ENCODE measurements at regions not wholly inside any gene's neighbourhood (a gene's known extent, or its start where the extent isn't known, plus 50 kb on each side); places are given as distances from the start of the nearest gene placed in this dataset.

DNA sequence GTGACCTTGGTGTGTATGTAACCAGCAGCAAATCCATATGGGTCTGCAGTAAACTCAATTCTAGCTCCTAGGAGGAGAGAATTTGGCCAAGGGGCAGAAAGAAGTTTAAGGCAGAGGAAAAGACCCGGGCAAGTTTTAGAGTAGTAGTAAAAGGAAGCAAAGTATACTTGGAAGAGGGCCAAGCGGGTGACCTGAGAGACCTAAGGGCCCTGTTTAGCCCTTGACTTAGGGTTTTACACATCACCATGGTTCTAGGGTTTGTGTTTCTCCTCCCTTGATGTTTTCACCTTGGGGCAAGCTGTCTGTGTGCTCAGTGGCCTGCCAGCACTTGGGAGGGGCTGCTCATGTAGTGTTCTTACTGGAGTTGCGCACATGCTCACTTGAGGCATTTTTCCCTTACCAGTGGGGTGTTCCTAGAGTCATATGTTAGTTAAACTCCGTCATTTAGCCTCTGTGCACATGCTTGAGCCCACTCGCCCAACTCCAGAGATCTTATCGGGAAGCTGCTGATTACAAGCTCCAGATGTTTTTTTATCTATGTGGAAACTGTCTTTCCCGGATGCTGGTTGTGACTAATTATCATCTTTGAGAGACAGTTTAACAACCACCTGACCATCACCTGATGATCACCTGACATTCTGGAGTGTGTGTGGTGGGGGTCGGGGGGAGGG is 137.6 kb upstream of the PRSS1 start:
- Histone ChIP-seq H4K20me1 (ENCODE audit: control insufficient read depth, extremely low read depth, insufficient read depth, low read length) (no peaks in the 10 kb centered on the region), H3K36me3 (ENCODE audit: control insufficient read depth, insufficient read depth, low read length) (no peaks in the 10 kb centered on the region), H2AFZ (ENCODE audit: low read length) (no peak overlapping the region), H3K27me3 (ENCODE audit: control insufficient read depth, insufficient read depth, low read length) (no peaks in the 10 kb centered on the region), H3K79me2 (ENCODE audit: control insufficient read depth, insufficient read depth, low read length) (no peaks in the 10 kb centered on the region), H3K4me2 (ENCODE audit: extremely low read depth, insufficient read depth, low read length) (no peak overlapping the region), H3K27ac (ENCODE audit: insufficient read depth, low read length) (no peak overlapping the region), H3K4me3 (replicated peaks in 1 of 4; ENCODE audit: control extremely low read depth in 1 of 4, insufficient read depth in 1 of 4, low read depth in 3 of 4, low read length in 4 of 4) (no peak overlapping the region), H3K9me3 (ENCODE audit: control insufficient read depth, insufficient read depth, low read depth, low read length) (no peaks in the 10 kb centered on the region), H3K9ac (ENCODE audit: insufficient read depth, low read length) (no peak overlapping the region), H3K4me1 (ENCODE audit: control insufficient read depth, extremely low read depth, insufficient read depth, low read length) (peaks cover 3% of the 10 kb centered on the region)
- no peak for TF ChIP-seq EZH2 (IDR thresholded peaks at IDR 0.05; ENCODE audit: low read length, missing control alignments)
- TF ChIP-seq, protein P1, sequence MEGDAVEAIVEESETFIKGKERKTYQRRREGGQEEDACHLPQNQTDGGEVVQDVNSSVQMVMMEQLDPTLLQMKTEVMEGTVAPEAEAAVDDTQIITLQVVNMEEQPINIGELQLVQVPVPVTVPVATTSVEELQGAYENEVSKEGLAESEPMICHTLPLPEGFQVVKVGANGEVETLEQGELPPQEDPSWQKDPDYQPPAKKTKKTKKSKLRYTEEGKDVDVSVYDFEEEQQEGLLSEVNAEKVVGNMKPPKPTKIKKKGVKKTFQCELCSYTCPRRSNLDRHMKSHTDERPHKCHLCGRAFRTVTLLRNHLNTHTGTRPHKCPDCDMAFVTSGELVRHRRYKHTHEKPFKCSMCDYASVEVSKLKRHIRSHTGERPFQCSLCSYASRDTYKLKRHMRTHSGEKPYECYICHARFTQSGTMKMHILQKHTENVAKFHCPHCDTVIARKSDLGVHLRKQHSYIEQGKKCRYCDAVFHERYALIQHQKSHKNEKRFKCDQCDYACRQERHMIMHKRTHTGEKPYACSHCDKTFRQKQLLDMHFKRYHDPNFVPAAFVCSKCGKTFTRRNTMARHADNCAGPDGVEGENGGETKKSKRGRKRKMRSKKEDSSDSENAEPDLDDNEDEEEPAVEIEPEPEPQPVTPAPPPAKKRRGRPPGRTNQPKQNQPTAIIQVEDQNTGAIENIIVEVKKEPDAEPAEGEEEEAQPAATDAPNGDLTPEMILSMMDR (conservative IDR thresholded peaks at IDR 0.05 in 1 of 2, IDR thresholded peaks at IDR 0.05 in 1 of 2; ENCODE audit: low read depth in 1 of 2, low read length in 2 of 2), result no peak
- DNase-seq (ENCODE audit: low read depth in 2 of 2), result no peak

GRCh38 chr7:142608630-142609428 is 140.4 kb upstream of the PRSS1 start:
- no peak for TF ChIP-seq EZH2 (IDR thresholded peaks at IDR 0.05; ENCODE audit: low read length, missing control alignments)
- TF ChIP-seq, protein P1 (conservative IDR thresholded peaks at IDR 0.05 in 1 of 2, IDR thresholded peaks at IDR 0.05 in 1 of 2; ENCODE audit: low read depth in 1 of 2, low read length in 2 of 2), result no peak
- H3K4me1 ChIP-seq (ENCODE audit: control insufficient read depth, extremely low read depth, insufficient read depth, low read length), result no peaks in the 10 kb centered on the region
- H2AFZ ChIP-seq (ENCODE audit: low read length), result no peak overlapping the region
- no peaks in the 10 kb centered on the region for H3K27me3 ChIP-seq (ENCODE audit: control insufficient read depth, insufficient read depth, low read length)
- no peaks in the 10 kb centered on the region for H4K20me1 ChIP-seq (ENCODE audit: control insufficient read depth, extremely low read depth, insufficient read depth, low read length)
- no peaks in the 10 kb centered on the region for H3K9me3 ChIP-seq (ENCODE audit: control insufficient read depth, insufficient read depth, low read depth, low read length)
- no peak overlapping the region for H3K27ac ChIP-seq (ENCODE audit: insufficient read depth, low read length)
- H3K9ac ChIP-seq (ENCODE audit: insufficient read depth, low read length), result no peak overlapping the region
- H3K79me2 ChIP-seq (ENCODE audit: control insufficient read depth, insufficient read depth, low read length), result no peaks in the 10 kb centered on the region
- DNase-seq (ENCODE audit: low read depth in 2 of 2), result no peak
- H3K36me3 ChIP-seq (ENCODE audit: control insufficient read depth, insufficient read depth, low read length), result no peaks in the 10 kb centered on the region
- no peak overlapping the region for H3K4me2 ChIP-seq (ENCODE audit: extremely low read depth, insufficient read depth, low read length)
- H3K4me3 ChIP-seq (replicated peaks in 1 of 4; ENCODE audit: control extremely low read depth in 1 of 4, insufficient read depth in 1 of 4, low read depth in 3 of 4, low read length in 4 of 4), result no peak overlapping the region

DNA sequence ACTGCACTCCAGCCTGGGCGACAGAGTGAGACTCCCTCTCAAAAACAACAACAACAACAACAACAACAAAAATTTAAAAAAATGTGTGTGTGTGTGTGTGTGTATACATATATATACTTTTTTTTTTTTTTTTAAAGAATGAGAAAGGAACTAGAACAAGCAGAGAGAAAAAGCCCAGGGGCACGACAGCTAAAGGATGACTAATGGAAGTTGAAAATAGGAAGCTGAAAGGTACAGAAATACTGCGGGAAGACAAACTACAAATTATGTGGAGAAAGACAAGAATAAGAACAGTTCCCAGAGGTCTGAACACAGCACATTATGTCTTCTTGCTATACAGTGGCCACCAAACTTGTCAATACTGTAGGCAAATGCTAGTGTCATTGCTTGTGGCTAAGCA is 141.9 kb upstream of the PRSS1 start:
- TF ChIP-seq EZH2 (IDR thresholded peaks at IDR 0.05; ENCODE audit: low read length, missing control alignments), result no peak
- TF ChIP-seq, protein P1 (conservative IDR thresholded peaks at IDR 0.05 in 1 of 2, IDR thresholded peaks at IDR 0.05 in 1 of 2; ENCODE audit: low read depth in 1 of 2, low read length in 2 of 2), result no peak
- H3K79me2 ChIP-seq (ENCODE audit: control insufficient read depth, insufficient read depth, low read length), result no peaks in the 10 kb centered on the region
- no peak for DNase-seq (ENCODE audit: low read depth in 2 of 2)
- H3K9ac ChIP-seq (ENCODE audit: insufficient read depth, low read length), result no peak overlapping the region
- no peak overlapping the region for H3K27ac ChIP-seq (ENCODE audit: insufficient read depth, low read length)
- H3K4me1 ChIP-seq (ENCODE audit: control insufficient read depth, extremely low read depth, insufficient read depth, low read length), result peaks cover 2% of the 10 kb centered on the region
- H3K36me3 ChIP-seq (ENCODE audit: control insufficient read depth, insufficient read depth, low read length), result no peaks in the 10 kb centered on the region
- no peaks in the 10 kb centered on the region for H4K20me1 ChIP-seq (ENCODE audit: control insufficient read depth, extremely low read depth, insufficient read depth, low read length)
- no peaks in the 10 kb centered on the region for H3K9me3 ChIP-seq (ENCODE audit: control insufficient read depth, insufficient read depth, low read depth, low read length)
- H2AFZ ChIP-seq (ENCODE audit: low read length), result no peak overlapping the region
- no peak overlapping the region for H3K4me3 ChIP-seq (replicated peaks in 1 of 4; ENCODE audit: control extremely low read depth in 1 of 4, insufficient read depth in 1 of 4, low read depth in 3 of 4, low read length in 4 of 4)
- no peak overlapping the region for H3K4me2 ChIP-seq (ENCODE audit: extremely low read depth, insufficient read depth, low read length)
- no peaks in the 10 kb centered on the region for H3K27me3 ChIP-seq (ENCODE audit: control insufficient read depth, insufficient read depth, low read length)
